H1 (cell line): ENCODE measurements at regions not wholly inside any gene's neighbourhood (a gene's known extent, or its start where the extent isn't known, plus 50 kb on each side); places are given as distances from the start of the nearest gene placed in this dataset.

Experiments used
- CTCF ChIA-PET: fragments of 300-600 bp; sonication (Branson Sonifier 250); formaldehyde crosslinking; loops from one replicate; lab custom pipeline; 2021; ENCODE audit not compliant: partially characterized antibody; lab: Charles Lee
- POLR2A ChIA-PET: fragments of 300-600 bp; sonication (Branson Sonifier 250); formaldehyde crosslinking; loops from one replicate; lab custom pipeline; 2021; ENCODE audit warnings: inconsistent platforms; ENCODE audit not compliant: partially characterized antibody; lab: Charles Lee
- DNase-seq, 2 experiments: peaks; one replicate each; pipeline versions ENCODE4 v3.0.0 to v3.0.0-alpha.2; 2010 to 2022; ENCODE audit warnings: low spot score in 2 of 2, low read depth in 1 of 2, mixed read lengths in 1 of 2
- FAIRE-seq: peaks from 2 replicates; lab custom pipeline; 2011; peaks lifted over from hg19 to GRCh38; lab: Jason Lieb, UNC
- H2AFZ ChIP-seq: 2 replicates; pipeline ENCODE4 v1.8.1; 2012; ENCODE audit warnings: low read length, inconsistent platforms
- H2AK5ac ChIP-seq: 2 replicates; pipeline ENCODE4 v1.6.1; 2013; ENCODE audit warnings: low read depth, low read length
- H2BK120ac ChIP-seq: replicated peaks from 2 replicates; pipeline ENCODE3; 2013; ENCODE audit warnings: low read depth, low read length, inconsistent platforms
- H2BK12ac ChIP-seq: 2 replicates; pipeline ENCODE4 v1.6.1; 2013; ENCODE audit warnings: low read depth, low read length
- H2BK15ac ChIP-seq: 2 replicates; pipeline ENCODE4 v1.6.1; 2013; ENCODE audit warnings: low read length
- H2BK20ac ChIP-seq: 2 replicates; pipeline ENCODE4 v1.6.1; 2013; ENCODE audit warnings: low read length
- H2BK5ac ChIP-seq: 2 replicates; pipeline ENCODE4 v1.6.1; 2013; ENCODE audit warnings: low read depth, low read length
- H3K14ac ChIP-seq: 2 replicates; pipeline ENCODE4 v1.6.1; 2013; ENCODE audit warnings: inconsistent platforms; ENCODE audit not compliant: insufficient read length
- H3K18ac ChIP-seq: 2 replicates; pipeline ENCODE4 v1.6.1; 2013; ENCODE audit warnings: low read length; ENCODE audit errors: extremely low read depth
- H3K23ac ChIP-seq: 2 replicates; pipeline ENCODE4 v1.6.1; 2013; ENCODE audit warnings: inconsistent platforms; ENCODE audit not compliant: insufficient read length
- H3K23me2 ChIP-seq: 2 replicates; pipeline ENCODE4 v1.6.1; 2013; ENCODE audit warnings: low read depth, low read length
- H3K27ac ChIP-seq: 2 replicates; pipeline ENCODE4 v1.6.1; 2011; ENCODE audit warnings: low read depth, low read length, inconsistent platforms
- H3K27me3 ChIP-seq, 4 experiments: replicated peaks in 1 of 4; 1 replicate in 1 of 4; 2 replicates in 3 of 4; pipeline versions ENCODE4 v1.6.1 to v1.8.1; 2011 to 2013; ENCODE audit warnings: low read length in 3 of 4, mild to moderate bottlenecking in 3 of 4, inconsistent platforms in 2 of 4, mixed read lengths in 2 of 4, moderate library complexity in 1 of 4; ENCODE audit not compliant: control insufficient read depth in 3 of 4, insufficient read depth in 3 of 4; ENCODE audit errors: extremely low read depth in 1 of 4
- H3K36me3 ChIP-seq, 4 experiments: 2 replicates each; pipeline versions ENCODE4 v1.6.1 to v1.8.1; 2011 to 2013; ENCODE audit warnings: mild to moderate bottlenecking in 4 of 4, low read length in 3 of 4, moderate library complexity in 2 of 4, control low read depth in 1 of 4, inconsistent platforms in 1 of 4; ENCODE audit not compliant: insufficient read depth in 4 of 4, control insufficient read depth in 2 of 4
- H3K4ac ChIP-seq: replicated peaks from 2 replicates; pipeline ENCODE3; 2013; ENCODE audit warnings: low read length, low read depth, mixed read lengths, inconsistent platforms; ENCODE audit not compliant: insufficient read length
- H3K4me1 ChIP-seq, 4 experiments: replicated peaks in 1 of 4; 1 replicate in 1 of 4; 2 replicates in 3 of 4; pipeline versions ENCODE4 v1.6.1 to v1.8.1; 2011 to 2013; ENCODE audit warnings: low read length in 3 of 4, inconsistent platforms in 2 of 4, mixed read lengths in 1 of 4; ENCODE audit not compliant: insufficient read depth in 4 of 4, control insufficient read depth in 3 of 4
- H3K4me2 ChIP-seq, 2 experiments: 2 replicates each; pipeline versions ENCODE4 v1.6.1 to v1.8.1; 2011 to 2013; ENCODE audit warnings: low read depth in 2 of 2, low read length in 2 of 2, control low read depth in 1 of 2, inconsistent platforms in 1 of 2, mild to moderate bottlenecking in 1 of 2; ENCODE audit not compliant: insufficient read depth in 1 of 2
- H3K4me3 ChIP-seq, 4 experiments: fragments of 200-600, 300-600 bp in 1 of 4; sonication (generic), shearing (Covaris generic), sonication (Bioruptor Twin) in 1 of 4; 2 replicates each; pipeline versions ENCODE4 v1.5.1 to v1.8.1; 2011 to 2016; ENCODE audit warnings: low read length in 4 of 4, low read depth in 3 of 4, control low read depth in 2 of 4, inconsistent platforms in 2 of 4, mild to moderate bottlenecking in 2 of 4, mixed read lengths in 1 of 4, moderate library complexity in 1 of 4; ENCODE audit not compliant: insufficient read depth in 2 of 4; ENCODE audit errors: extremely low read depth in 1 of 4
- H3K56ac ChIP-seq: replicated peaks from 2 replicates; pipeline ENCODE3; 2013; ENCODE audit warnings: low read depth, mild to moderate bottlenecking, mixed read lengths, low read length, inconsistent platforms; ENCODE audit not compliant: insufficient read length
- H3K79me1 ChIP-seq: 2 replicates; pipeline ENCODE4 v1.6.1; 2013; ENCODE audit warnings: low read depth, low read length, control low read depth
- H3K79me2 ChIP-seq, 2 experiments: 2 replicates each; pipeline versions ENCODE4 v1.6.1 to v1.8.1; 2012 to 2013; ENCODE audit warnings: low read length in 2 of 2, mild to moderate bottlenecking in 2 of 2, inconsistent platforms in 1 of 2; ENCODE audit not compliant: insufficient read depth in 2 of 2, control insufficient read depth in 1 of 2
- H3K9ac ChIP-seq, 4 experiments: replicated peaks in 1 of 4; 1 replicate in 1 of 4; 2 replicates in 3 of 4; pipeline versions ENCODE4 v1.6.1 to v1.8.1; 2011 to 2013; ENCODE audit warnings: low read depth in 3 of 4, low read length in 3 of 4, control low read depth in 2 of 4, mild to moderate bottlenecking in 2 of 4, moderate library complexity in 2 of 4, inconsistent platforms in 1 of 4; ENCODE audit errors: extremely low read depth in 1 of 4
- H3K9me3 ChIP-seq, 2 experiments: 2 replicates each; pipeline versions ENCODE4 v1.6.1 to v1.8.1; 2012 to 2013; ENCODE audit warnings: mild to moderate bottlenecking in 2 of 2, moderate library complexity in 2 of 2, control low read depth in 1 of 2, inconsistent platforms in 1 of 2, low read depth in 1 of 2, low read length in 1 of 2, mixed read lengths in 1 of 2; ENCODE audit not compliant: insufficient read depth in 2 of 2
- H4K20me1 ChIP-seq, 2 experiments: replicated peaks in 1 of 2; 2 replicates each; pipeline versions ENCODE3 to v1.8.1; 2011 to 2013; ENCODE audit warnings: inconsistent platforms in 2 of 2, low read length in 2 of 2, mild to moderate bottlenecking in 1 of 2; ENCODE audit not compliant: insufficient read depth in 2 of 2, control insufficient read depth in 1 of 2
- H4K5ac ChIP-seq: 2 replicates; pipeline ENCODE4 v1.6.1; 2013; ENCODE audit warnings: low read length, low read depth, mixed read lengths, inconsistent platforms; ENCODE audit not compliant: insufficient read length
- H4K8ac ChIP-seq: 2 replicates; pipeline ENCODE4 v1.8.0; 2013; ENCODE audit warnings: mild to moderate bottlenecking, moderate library complexity, low read length, inconsistent platforms; ENCODE audit not compliant: insufficient read depth; ENCODE audit errors: extremely low read depth
- H4K91ac ChIP-seq: replicated peaks from 2 replicates; pipeline ENCODE3; 2013; ENCODE audit warnings: low read length, mixed read lengths, inconsistent platforms; ENCODE audit not compliant: insufficient read length
- GTF2F1 ChIP-seq: IDR thresholded peaks from 2 replicates; pipeline ENCODE4 v1.6.1; 2012; ENCODE audit warnings: low read depth, low read length, improper control_type of control experiment, borderline replicate concordance
- RFX5 ChIP-seq: IDR thresholded peaks from 2 replicates; pipeline ENCODE4 v1.6.1; 2011; ENCODE audit warnings: low read depth, low read length, improper control_type of control experiment, borderline replicate concordance
- TBP ChIP-seq: IDR thresholded peaks from 2 replicates; pipeline ENCODE4 v1.6.1; 2011; ENCODE audit warnings: low read depth, low read length, improper control_type of control experiment
- USF2 ChIP-seq: IDR thresholded peaks from 2 replicates; pipeline ENCODE4 v1.6.1; 2011; ENCODE audit warnings: low read length, improper control_type of control experiment
- WGBS, 2 experiments: shearing (Covaris generic) in 1 of 2; methylation state at CpG; one replicate each; pipeline versions ENCODE4 v1.1.6 to v1.1.7; 2013 to 2015; ENCODE audit warnings: low lambda C conversion rate in 2 of 2, mixed read lengths in 2 of 2, inconsistent platforms in 1 of 2, low coverage in 1 of 2, missing lambda C conversion rate in 1 of 2; ENCODE audit not compliant: insufficient replicate concordance in 2 of 2, insufficient coverage in 1 of 2, insufficient read length in 1 of 2; ENCODE audit errors: extremely low coverage in 1 of 2, missing lambda C conversion rate in 1 of 2; 5-methylcytosine and 5-hydroxymethylcytosine counted together

- Histone ChIP-seq H4K91ac (no peak overlapping the region), H2BK20ac (no peak overlapping the region), H3K23ac (no peak overlapping the region), H3K9ac (no peak overlapping the region), H4K5ac (no peak overlapping the region), H2AK5ac (no peak overlapping the region), H3K9me3 (peaks cover 81 to 94% of the 10 kb centered on the region in 2 experiments), H3K79me1 (no peaks in the 10 kb centered on the region), H2BK120ac (no peak overlapping the region), H3K36me3 (no peaks in the 10 kb centered on the region), H4K8ac (no peak overlapping the region), H3K4me1 (no peaks in the 10 kb centered on the region), H3K4ac (no peak overlapping the region), H2AFZ (no peak overlapping the region), H2BK5ac (no peak overlapping the region), H2BK15ac (no peak overlapping the region), H3K79me2 (no peaks in the 10 kb centered on the region), H3K27me3 (no peaks in the 10 kb centered on the region), H4K20me1 (no peaks in the 10 kb centered on the region), H3K14ac (no peak overlapping the region), H3K4me3 (no peak overlapping the region), H3K56ac (no peak overlapping the region), H3K4me2 (no peak overlapping the region), H3K18ac (no peak overlapping the region), H3K23me2 (no peaks in the 10 kb centered on the region), H3K27ac (no peak overlapping the region), H2BK12ac (no peak overlapping the region)
- WGBS, 2 experiments: 70% methylated on average over 3 of the region's 3 CpGs; no CpG with 5 or more reads in 1 of the 2 experiments
- DNase-seq (no peak), FAIRE-seq (no peak)
- ChIA-PET POLR2A (no interaction called here), CTCF (no interaction called here)
- no peak for TF ChIP-seq TBP
- TF ChIP-seq GTF2F1: no peak
- TF ChIP-seq USF2: no peak
- TF ChIP-seq RFX5: no peak
These were observed 1690.1 kb downstream of the TP53TG3F start for GRCh38 chr16:35149550-35149949.
